ENCODE measurements at regions not wholly inside any gene's neighbourhood (a gene's known extent, or its start where the extent isn't known, plus 50 kb on each side); places are given as distances from the start of the nearest gene placed in this dataset.

GRCh38 chr11:98701541-98701940 lies 319.2 kb upstream of the CNTN5 start:
- no peak overlapping the region for H3K4ac ChIP-seq (ENCODE audit: low read depth, low read length)
- H3K27me3 ChIP-seq (ENCODE audit: insufficient read depth, low read length, poor library complexity): no peaks in the 10 kb centered on the region
- no peak for DNase-seq
- no peak overlapping the region for H3K18ac ChIP-seq (ENCODE audit: low read length)
- no peaks in the 10 kb centered on the region for H3K79me1 ChIP-seq (ENCODE audit: low read length)
- H3K79me2 ChIP-seq (ENCODE audit: control insufficient read depth, insufficient read depth, low read length): no peaks in the 10 kb centered on the region
- H3K36me3 ChIP-seq (ENCODE audit: control insufficient read depth, insufficient read depth, low read length): no peaks in the 10 kb centered on the region
- no peak overlapping the region for H4K5ac ChIP-seq (ENCODE audit: low read length)
- no peaks in the 10 kb centered on the region for H3K4me1 ChIP-seq (ENCODE audit: control insufficient read depth, low read depth, low read length)
- no peak overlapping the region for H3K4me3 ChIP-seq (ENCODE audit: low read length)
- no peak overlapping the region for H2AK5ac ChIP-seq (ENCODE audit: low read length)
- no peak overlapping the region for H4K8ac ChIP-seq (ENCODE audit: low read depth, low read length)
- no peak overlapping the region for H2BK5ac ChIP-seq (ENCODE audit: low read length)
- no peak overlapping the region for H3K27ac ChIP-seq (ENCODE audit: low read depth, low read length)
- no peak overlapping the region for H3K23ac ChIP-seq (ENCODE audit: low read length)
- no peak overlapping the region for H2BK120ac ChIP-seq (ENCODE audit: low read depth, low read length)
- no peak overlapping the region for H3K56ac ChIP-seq (ENCODE audit: low read length)
- H3K4me2 ChIP-seq (ENCODE audit: low read length): no peak overlapping the region
- H3K9ac ChIP-seq (ENCODE audit: low read length): no peak overlapping the region
- H2BK15ac ChIP-seq (replicated peaks; ENCODE audit: low read depth): no peak overlapping the region
- no CpG with 5 or more reads among the region's 1 CpG for WGBS (ENCODE audit: extremely low coverage, insufficient coverage, low lambda C conversion rate)

- H3K79me1 ChIP-seq (ENCODE audit: low read length): no peaks in the 10 kb centered on the region
- H3K27ac ChIP-seq (ENCODE audit: low read depth, low read length): no peak overlapping the region
- H3K56ac ChIP-seq (ENCODE audit: low read length): no peak overlapping the region
- no peak overlapping the region for H3K9ac ChIP-seq (ENCODE audit: low read length)
- no peak overlapping the region for H4K5ac ChIP-seq (ENCODE audit: low read length)
- H3K4me3 ChIP-seq (ENCODE audit: low read length): no peak overlapping the region
- DNase-seq: no peak
- no peak overlapping the region for H3K4me2 ChIP-seq (ENCODE audit: low read length)
- no peaks in the 10 kb centered on the region for H3K4me1 ChIP-seq (ENCODE audit: control insufficient read depth, low read depth, low read length)
- no peak overlapping the region for H3K23ac ChIP-seq (ENCODE audit: low read length)
- no peaks in the 10 kb centered on the region for H3K36me3 ChIP-seq (ENCODE audit: control insufficient read depth, insufficient read depth, low read length)
- H2BK120ac ChIP-seq (ENCODE audit: low read depth, low read length): no peak overlapping the region
- no peaks in the 10 kb centered on the region for H3K79me2 ChIP-seq (ENCODE audit: control insufficient read depth, insufficient read depth, low read length)
- no peak overlapping the region for H2BK15ac ChIP-seq (replicated peaks; ENCODE audit: low read depth)
- no peak overlapping the region for H2AK5ac ChIP-seq (ENCODE audit: low read length)
- H3K18ac ChIP-seq (ENCODE audit: low read length): no peak overlapping the region
- H4K8ac ChIP-seq (ENCODE audit: low read depth, low read length): no peak overlapping the region
- H3K27me3 ChIP-seq (ENCODE audit: insufficient read depth, low read length, poor library complexity): no peaks in the 10 kb centered on the region
- no CpG with 5 or more reads among the region's 4 CpGs for WGBS (ENCODE audit: extremely low coverage, insufficient coverage, low lambda C conversion rate)
- no peak overlapping the region for H2BK5ac ChIP-seq (ENCODE audit: low read length)
- H3K4ac ChIP-seq (ENCODE audit: low read depth, low read length): no peak overlapping the region
Measured at GRCh38 chr11:98703779-98704556, 316.8 kb upstream of the CNTN5 start.

- H3K4me2 ChIP-seq (ENCODE audit: low read length): no peak overlapping the region
- no peak overlapping the region for H3K23ac ChIP-seq (ENCODE audit: low read length)
- no peaks in the 10 kb centered on the region for H3K36me3 ChIP-seq (ENCODE audit: control insufficient read depth, insufficient read depth, low read length)
- no peak overlapping the region for H3K56ac ChIP-seq (ENCODE audit: low read length)
- H2BK15ac ChIP-seq (replicated peaks; ENCODE audit: low read depth): no peak overlapping the region
- H2BK120ac ChIP-seq (ENCODE audit: low read depth, low read length): no peak overlapping the region
- no peak overlapping the region for H3K27ac ChIP-seq (ENCODE audit: low read depth, low read length)
- H3K4ac ChIP-seq (ENCODE audit: low read depth, low read length): no peak overlapping the region
- no peak overlapping the region for H4K5ac ChIP-seq (ENCODE audit: low read length)
- no peak for DNase-seq
- no peak overlapping the region for H3K9ac ChIP-seq (ENCODE audit: low read length)
- no peak overlapping the region for H4K8ac ChIP-seq (ENCODE audit: low read depth, low read length)
- no peaks in the 10 kb centered on the region for H3K4me1 ChIP-seq (ENCODE audit: control insufficient read depth, low read depth, low read length)
- H3K18ac ChIP-seq (ENCODE audit: low read length): no peak overlapping the region
- H3K79me1 ChIP-seq (ENCODE audit: low read length): no peaks in the 10 kb centered on the region
- no peak overlapping the region for H2BK5ac ChIP-seq (ENCODE audit: low read length)
- H3K27me3 ChIP-seq (ENCODE audit: insufficient read depth, low read length, poor library complexity): no peaks in the 10 kb centered on the region
- no peak overlapping the region for H3K4me3 ChIP-seq (ENCODE audit: low read length)
- H2AK5ac ChIP-seq (ENCODE audit: low read length): no peak overlapping the region
- no peaks in the 10 kb centered on the region for H3K79me2 ChIP-seq (ENCODE audit: control insufficient read depth, insufficient read depth, low read length)
Measured at GRCh38 chr11:98710026-98710425, 310.7 kb upstream of the CNTN5 start.

- Histone ChIP-seq H3K9ac (ENCODE audit: low read length) (no peak overlapping the region), H2BK5ac (ENCODE audit: low read length) (no peak overlapping the region), H3K4me1 (ENCODE audit: control insufficient read depth, low read depth, low read length) (no peaks in the 10 kb centered on the region), H3K27ac (ENCODE audit: low read depth, low read length) (no peak overlapping the region), H2BK15ac (replicated peaks; ENCODE audit: low read depth) (no peak overlapping the region), H3K36me3 (ENCODE audit: control insufficient read depth, insufficient read depth, low read length) (no peaks in the 10 kb centered on the region), H3K79me2 (ENCODE audit: control insufficient read depth, insufficient read depth, low read length) (no peaks in the 10 kb centered on the region), H3K4me2 (ENCODE audit: low read length) (no peak overlapping the region), H3K27me3 (ENCODE audit: insufficient read depth, low read length, poor library complexity) (no peaks in the 10 kb centered on the region), H2AK5ac (ENCODE audit: low read length) (no peak overlapping the region), H3K4me3 (ENCODE audit: low read length) (no peak overlapping the region), H3K4ac (ENCODE audit: low read depth, low read length) (no peak overlapping the region), H4K8ac (ENCODE audit: low read depth, low read length) (no peak overlapping the region), H3K56ac (ENCODE audit: low read length) (no peak overlapping the region), H2BK120ac (ENCODE audit: low read depth, low read length) (no peak overlapping the region), H3K79me1 (ENCODE audit: low read length) (no peaks in the 10 kb centered on the region), H4K5ac (ENCODE audit: low read length) (no peak overlapping the region), H3K23ac (ENCODE audit: low read length) (no peak overlapping the region), H3K18ac (ENCODE audit: low read length) (no peak overlapping the region)
- no peak for DNase-seq
- no CpG with 5 or more reads among the region's 5 CpGs for WGBS (ENCODE audit: extremely low coverage, insufficient coverage, low lambda C conversion rate)
Measured at GRCh38 chr11:98710986-98711385, 309.8 kb upstream of the CNTN5 start.

GRCh38 chr11:98720951-98721350 lies 299.8 kb upstream of the CNTN5 start:
- H2BK5ac ChIP-seq (ENCODE audit: low read length): no peak overlapping the region
- no peaks in the 10 kb centered on the region for H3K27me3 ChIP-seq (ENCODE audit: insufficient read depth, low read length, poor library complexity)
- no peak overlapping the region for H3K4ac ChIP-seq (ENCODE audit: low read depth, low read length)
- no peak overlapping the region for H3K23ac ChIP-seq (ENCODE audit: low read length)
- no peak overlapping the region for H4K5ac ChIP-seq (ENCODE audit: low read length)
- no peak overlapping the region for H3K27ac ChIP-seq (ENCODE audit: low read depth, low read length)
- no peaks in the 10 kb centered on the region for H3K79me1 ChIP-seq (ENCODE audit: low read length)
- no peaks in the 10 kb centered on the region for H3K79me2 ChIP-seq (ENCODE audit: control insufficient read depth, insufficient read depth, low read length)
- WGBS (ENCODE audit: extremely low coverage, insufficient coverage, low lambda C conversion rate): no CpG with 5 or more reads among the region's 3 CpGs
- no peak for DNase-seq
- no peak overlapping the region for H3K4me2 ChIP-seq (ENCODE audit: low read length)
- H2BK15ac ChIP-seq (replicated peaks; ENCODE audit: low read depth): no peak overlapping the region
- H2BK120ac ChIP-seq (ENCODE audit: low read depth, low read length): no peak overlapping the region
- H2AK5ac ChIP-seq (ENCODE audit: low read length): no peak overlapping the region
- no peak overlapping the region for H3K18ac ChIP-seq (ENCODE audit: low read length)
- no peak overlapping the region for H3K4me3 ChIP-seq (ENCODE audit: low read length)
- H3K9ac ChIP-seq (ENCODE audit: low read length): no peak overlapping the region
- no peaks in the 10 kb centered on the region for H3K36me3 ChIP-seq (ENCODE audit: control insufficient read depth, insufficient read depth, low read length)
- no peak overlapping the region for H4K8ac ChIP-seq (ENCODE audit: low read depth, low read length)
- no peak overlapping the region for H3K56ac ChIP-seq (ENCODE audit: low read length)
- no peaks in the 10 kb centered on the region for H3K4me1 ChIP-seq (ENCODE audit: control insufficient read depth, low read depth, low read length)

- H3K36me3 ChIP-seq (ENCODE audit: control insufficient read depth, insufficient read depth, low read length): no peaks in the 10 kb centered on the region
- no peak for DNase-seq
- no peak overlapping the region for H3K23ac ChIP-seq (ENCODE audit: low read length)
- H3K79me2 ChIP-seq (ENCODE audit: control insufficient read depth, insufficient read depth, low read length): no peaks in the 10 kb centered on the region
- no peak overlapping the region for H3K4ac ChIP-seq (ENCODE audit: low read depth, low read length)
- H3K27ac ChIP-seq (ENCODE audit: low read depth, low read length): no peak overlapping the region
- no peaks in the 10 kb centered on the region for H3K4me1 ChIP-seq (ENCODE audit: control insufficient read depth, low read depth, low read length)
- H3K18ac ChIP-seq (ENCODE audit: low read length): no peak overlapping the region
- H3K9ac ChIP-seq (ENCODE audit: low read length): no peak overlapping the region
- no peak overlapping the region for H2AK5ac ChIP-seq (ENCODE audit: low read length)
- no peak overlapping the region for H2BK120ac ChIP-seq (ENCODE audit: low read depth, low read length)
- H2BK15ac ChIP-seq (replicated peaks; ENCODE audit: low read depth): no peak overlapping the region
- WGBS (ENCODE audit: extremely low coverage, insufficient coverage, low lambda C conversion rate): no CpG with 5 or more reads among the region's 5 CpGs
- no peaks in the 10 kb centered on the region for H3K79me1 ChIP-seq (ENCODE audit: low read length)
- H4K5ac ChIP-seq (ENCODE audit: low read length): no peak overlapping the region
- H4K8ac ChIP-seq (ENCODE audit: low read depth, low read length): no peak overlapping the region
- no peak overlapping the region for H3K56ac ChIP-seq (ENCODE audit: low read length)
- no peak overlapping the region for H2BK5ac ChIP-seq (ENCODE audit: low read length)
- no peak overlapping the region for H3K4me3 ChIP-seq (ENCODE audit: low read length)
- no peaks in the 10 kb centered on the region for H3K27me3 ChIP-seq (ENCODE audit: insufficient read depth, low read length, poor library complexity)
- no peak overlapping the region for H3K4me2 ChIP-seq (ENCODE audit: low read length)
Measured at GRCh38 chr11:98725471-98725870, 295.3 kb upstream of the CNTN5 start.

Measured in mesendoderm (in vitro differentiated cells).